GDM1 (cell line): ENCODE measurements at regions not wholly inside any gene's neighbourhood (a gene's known extent, or its start where the extent isn't known, plus 50 kb on each side); places are given as distances from the start of the nearest gene placed in this dataset.
"Not testable (repeated sequence)": the region's sequence is repeated elsewhere in the genome, so short reads cannot be mapped to it uniquely, and the experiment has no call there.

Experiments used
- DNase-seq: peaks from one replicate; lab custom pipeline; 2025; lab: John Stamatoyannopoulos, UW

DNA sequence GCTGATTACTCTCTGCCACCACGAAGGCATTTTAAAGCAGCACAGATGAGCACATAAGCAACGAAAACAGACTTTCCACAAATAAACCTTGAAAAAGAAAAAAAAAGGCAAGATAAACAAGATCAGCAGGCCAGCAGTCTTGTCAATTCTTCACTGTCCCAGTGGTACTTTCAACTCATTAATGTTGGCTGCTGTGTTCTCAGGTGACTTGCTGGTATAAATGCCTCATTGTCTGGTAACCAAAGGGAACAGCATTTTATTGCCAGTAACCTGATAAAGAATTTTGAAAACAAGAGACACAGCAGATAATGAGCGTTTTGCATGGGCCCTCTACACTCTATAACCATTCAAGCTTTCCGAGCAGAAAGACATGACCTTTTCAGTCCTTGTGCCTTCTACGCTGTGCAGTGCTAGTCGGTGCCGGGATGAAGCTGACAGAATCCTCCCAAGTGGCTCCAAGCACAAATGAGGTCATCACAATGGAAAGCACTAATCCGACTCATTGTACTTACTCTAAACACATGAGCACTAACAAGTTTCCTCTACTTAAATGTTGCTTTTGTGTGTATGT, 242.9 kb upstream of the FRG1 start:
- DNase-seq: not testable (repeated sequence)

DNA sequence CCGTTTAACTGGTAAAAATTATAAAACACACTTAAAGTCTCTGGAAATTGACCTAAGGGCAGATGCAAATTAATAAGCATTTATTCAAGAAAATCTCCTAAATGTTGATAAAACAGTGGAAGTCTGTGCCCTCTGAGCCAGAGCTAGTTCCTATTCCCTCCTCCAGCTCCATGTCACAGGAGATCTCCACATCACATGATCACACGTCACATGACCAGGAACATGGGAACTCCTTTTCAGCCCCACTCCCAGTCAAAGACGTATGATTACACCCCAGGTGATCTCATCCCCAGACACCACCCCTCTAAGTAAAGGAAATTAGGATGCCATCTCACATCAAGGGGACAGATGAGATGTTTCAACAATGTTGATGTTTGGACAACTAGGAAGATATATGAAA, 237.7 kb upstream of the FRG1 start:
- DNase-seq: not testable (repeated sequence)

DNA sequence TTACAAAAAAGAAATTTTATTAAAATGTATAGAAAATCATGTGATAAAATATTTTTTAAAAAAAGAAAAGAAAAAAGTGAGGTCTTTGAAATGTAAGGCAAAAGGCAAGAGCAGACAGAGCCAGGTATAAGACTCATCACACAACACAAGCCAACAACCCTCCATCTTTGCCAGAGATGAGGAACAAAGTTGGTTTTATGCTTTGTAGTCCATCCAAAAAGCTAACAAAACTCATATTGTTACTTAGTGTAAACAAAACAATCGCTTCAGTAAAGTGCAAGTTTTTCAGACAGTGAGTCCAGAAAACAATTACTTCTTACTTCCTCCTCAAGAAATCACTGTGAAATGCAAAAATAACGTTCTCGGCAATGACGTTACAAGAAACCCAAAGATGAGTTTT, 233.9 kb upstream of the FRG1 start:
- not testable (repeated sequence) for DNase-seq

DNA sequence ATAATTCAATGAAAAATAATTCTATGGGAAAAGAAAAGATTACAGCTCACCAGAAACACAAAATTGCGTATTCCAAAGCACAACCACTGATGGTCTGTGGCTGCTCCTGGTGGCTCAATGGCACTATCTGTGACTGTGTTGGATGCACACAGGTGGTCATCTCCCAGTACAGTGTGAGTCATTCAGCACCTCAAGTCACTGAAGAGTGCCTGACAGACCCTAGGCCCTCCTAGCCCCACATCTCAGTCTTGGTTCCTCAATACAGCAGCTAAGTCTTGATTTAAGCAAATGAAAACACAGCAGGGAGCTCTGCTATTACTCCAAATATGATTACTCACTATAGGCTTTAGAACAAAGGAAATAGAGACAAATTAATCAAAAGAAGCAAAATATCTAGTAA, 233.4 kb upstream of the FRG1 start:
- DNase-seq: not testable (repeated sequence)

DNA sequence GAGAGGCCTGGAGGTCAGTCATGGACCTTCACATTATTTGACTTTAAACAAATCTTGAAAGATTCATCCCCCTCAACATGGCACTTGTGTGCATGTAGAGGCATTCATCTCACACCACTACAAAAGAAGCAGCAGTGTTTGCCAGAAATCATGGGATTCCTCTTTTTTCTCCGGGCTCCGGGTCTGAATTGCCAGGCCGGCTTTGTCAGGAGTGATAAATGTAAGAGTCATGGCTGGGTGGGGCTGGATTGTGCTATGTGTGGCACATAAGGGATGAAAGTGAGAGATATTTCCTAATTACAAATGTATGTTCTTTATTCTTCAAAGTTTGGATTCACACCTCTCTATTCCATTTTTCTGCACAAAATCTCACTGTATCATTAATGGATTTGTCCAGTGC, 228.7 kb upstream of the FRG1 start:
- not testable (repeated sequence) for DNase-seq

DNA sequence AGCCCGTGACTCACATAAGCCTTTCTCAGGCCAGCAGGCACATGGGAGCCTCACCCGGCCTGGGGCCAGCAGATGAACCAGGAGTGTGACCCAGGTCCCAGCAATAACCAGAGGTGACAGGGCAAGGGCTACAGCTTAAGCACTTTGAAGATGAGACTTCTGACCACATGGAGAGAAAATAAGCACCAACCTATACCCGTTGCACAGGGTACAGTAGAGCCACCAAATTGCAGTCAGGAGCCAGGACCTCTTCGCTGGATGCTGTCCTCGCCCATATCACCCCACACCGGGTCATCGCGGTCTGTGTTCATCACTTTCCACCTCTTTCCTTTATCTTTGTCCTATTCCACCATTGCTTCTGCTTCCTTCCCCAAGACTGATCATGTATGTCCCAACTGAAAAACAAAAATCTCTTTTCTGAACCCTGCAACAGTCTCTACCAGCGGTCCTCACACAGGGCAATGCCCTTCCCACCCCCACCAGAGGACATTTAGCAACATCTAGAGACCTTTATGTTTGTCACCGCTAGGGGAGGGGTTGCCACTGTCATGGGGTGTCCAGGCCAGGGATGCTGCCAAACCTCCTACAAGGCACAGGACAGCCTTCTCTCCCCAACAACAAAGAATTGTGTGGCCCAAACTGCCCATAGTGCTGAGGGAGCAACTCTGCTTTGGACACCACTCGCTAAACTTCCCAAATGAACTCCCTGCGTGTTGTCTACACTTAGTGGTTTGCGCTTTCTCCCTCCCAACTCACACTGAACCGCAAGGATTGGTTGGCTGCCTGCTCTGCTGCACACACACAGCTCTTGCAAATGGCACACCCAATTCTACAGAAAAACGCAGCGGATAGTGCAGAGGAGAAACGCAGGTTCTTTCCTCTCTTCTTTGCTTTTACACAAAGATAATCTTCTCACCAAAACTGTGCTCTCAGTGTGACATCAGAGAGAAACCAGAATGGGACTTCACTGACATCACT, 219.4 kb upstream of the FRG1 start:
- DNase-seq: not testable (repeated sequence)

DNA sequence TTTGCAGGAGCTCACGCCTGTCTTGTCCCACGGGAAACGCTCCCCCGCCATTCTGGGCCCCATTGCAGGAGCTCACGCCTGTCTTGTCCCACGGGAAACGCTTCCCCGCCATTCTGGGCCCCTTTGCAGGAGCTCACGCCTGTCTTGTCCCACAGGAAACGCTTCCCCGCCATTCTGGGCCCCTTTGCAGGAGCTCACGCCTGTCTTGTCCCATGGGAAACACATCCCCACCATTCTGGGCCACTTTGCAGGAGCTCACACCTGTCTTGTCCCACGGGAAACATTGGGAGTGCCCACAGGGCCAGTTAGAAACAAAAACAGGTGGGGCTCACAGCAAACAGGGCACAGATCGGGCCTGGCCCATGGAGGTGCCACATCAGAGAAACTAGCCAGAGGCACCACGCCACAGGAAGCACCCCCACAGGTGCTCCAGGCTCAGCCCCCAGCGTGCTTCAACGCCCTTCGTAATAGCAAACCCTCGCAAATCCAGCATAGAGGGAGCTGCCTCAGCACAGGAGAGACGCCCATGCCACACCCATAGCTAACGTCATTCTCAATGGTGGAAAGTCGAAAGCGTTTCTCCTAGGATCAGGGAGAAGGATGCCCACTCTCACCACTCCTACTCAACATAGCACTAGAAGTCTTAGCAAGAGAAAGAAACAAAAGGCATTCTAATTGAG, 218.2 kb upstream of the FRG1 start:
- not testable (repeated sequence) for DNase-seq

DNA sequence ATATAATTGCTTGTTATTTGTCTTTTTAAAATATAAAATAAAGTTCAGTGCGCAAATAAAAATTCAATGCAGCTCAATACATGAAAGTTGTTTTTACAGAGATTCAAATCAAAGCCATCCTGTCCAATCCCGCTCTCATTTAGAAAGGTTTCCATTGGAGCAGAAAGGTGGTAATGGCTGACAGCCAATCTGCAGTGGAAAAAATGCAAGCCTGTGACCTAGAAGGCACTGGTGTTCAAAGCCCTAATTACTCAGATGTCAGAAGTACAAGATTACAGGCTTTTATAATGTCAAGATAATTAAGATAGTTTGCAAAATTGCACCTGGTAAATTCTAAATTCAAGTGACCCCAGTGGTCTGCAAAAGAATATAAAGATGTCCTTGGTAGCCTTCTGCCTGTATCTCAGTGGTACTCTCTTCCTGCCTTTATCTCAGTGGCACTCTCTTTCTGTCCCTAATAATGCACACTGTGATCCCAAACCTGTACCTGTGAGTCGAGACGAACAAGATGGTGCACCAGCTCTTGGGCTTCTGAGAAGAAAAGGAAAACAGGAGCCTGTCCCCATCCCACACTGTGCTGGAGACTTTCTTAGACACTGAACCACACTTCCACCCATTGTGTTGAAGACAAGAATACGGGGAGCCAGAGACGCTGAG, 212.6 kb upstream of the FRG1 start:
- DNase-seq: not testable (repeated sequence)

DNA sequence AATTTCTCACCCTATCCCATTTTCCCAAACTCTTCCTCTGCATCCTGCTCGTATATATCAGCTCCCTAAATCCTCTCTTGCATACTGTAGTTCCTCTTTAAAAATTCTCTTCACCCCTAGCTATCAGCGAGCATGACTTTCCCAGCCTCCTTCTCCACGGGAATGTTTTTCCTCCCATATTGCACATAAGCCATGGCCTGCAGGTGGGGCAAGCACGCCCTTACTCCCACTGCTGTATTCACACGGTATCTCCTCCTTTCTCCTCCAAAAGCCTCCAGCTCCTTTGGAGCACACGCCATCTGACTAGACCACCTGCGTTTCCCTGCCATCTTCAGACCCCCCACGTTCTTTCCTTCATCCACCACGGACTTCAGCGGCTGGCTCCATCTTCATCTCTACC, 208.7 kb upstream of the FRG1 start:
- DNase-seq: not testable (repeated sequence)

DNA sequence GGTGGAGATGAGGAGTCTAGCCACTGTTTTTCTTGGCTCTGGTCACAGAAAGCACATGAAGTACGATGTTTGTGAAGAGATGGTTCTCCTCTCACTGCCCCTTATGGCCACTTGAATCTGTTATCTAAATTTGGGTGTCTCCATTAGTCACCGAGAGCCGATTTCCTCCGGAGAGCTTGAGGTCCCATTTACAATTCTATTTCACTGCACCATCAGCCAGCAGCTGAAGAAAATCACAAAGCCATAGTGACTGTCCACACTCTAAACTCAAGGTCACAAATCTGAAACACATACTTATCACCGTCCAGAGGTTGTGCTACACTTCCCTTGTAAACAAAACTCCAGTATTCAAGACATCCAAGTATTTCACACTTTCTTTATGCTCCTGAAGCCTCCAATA, 207.2 kb upstream of the FRG1 start:
- not testable (repeated sequence) for DNase-seq

DNA sequence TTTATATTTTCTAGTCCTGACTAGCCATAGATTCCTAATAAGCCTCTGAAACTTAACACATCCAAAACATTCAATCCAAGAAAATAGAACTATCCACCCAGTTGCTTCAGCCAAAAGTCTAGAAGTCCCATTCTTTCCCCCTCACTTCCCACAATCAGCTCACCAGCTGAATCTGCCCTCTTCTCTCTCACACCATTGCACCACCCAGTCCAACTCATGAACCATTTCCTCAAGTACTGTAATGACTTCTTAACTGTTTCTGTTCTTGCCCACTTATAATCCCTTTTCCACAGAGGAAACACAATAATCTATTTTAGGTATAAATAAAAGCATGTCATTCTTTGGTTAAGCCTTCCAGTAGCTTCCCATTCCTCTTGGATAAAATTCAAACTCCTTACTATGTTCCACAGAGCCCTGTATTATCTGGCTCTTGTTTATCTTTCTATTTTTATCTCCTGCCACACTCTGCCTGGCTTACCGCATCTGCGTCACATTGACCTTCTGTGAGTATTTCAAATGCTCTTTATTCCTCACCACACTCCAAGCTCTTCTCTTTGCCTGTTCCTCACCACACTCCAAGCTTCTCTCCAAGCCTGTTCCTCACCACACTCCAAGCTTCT, 205.9 kb upstream of the FRG1 start:
- not testable (repeated sequence) for DNase-seq

DNA sequence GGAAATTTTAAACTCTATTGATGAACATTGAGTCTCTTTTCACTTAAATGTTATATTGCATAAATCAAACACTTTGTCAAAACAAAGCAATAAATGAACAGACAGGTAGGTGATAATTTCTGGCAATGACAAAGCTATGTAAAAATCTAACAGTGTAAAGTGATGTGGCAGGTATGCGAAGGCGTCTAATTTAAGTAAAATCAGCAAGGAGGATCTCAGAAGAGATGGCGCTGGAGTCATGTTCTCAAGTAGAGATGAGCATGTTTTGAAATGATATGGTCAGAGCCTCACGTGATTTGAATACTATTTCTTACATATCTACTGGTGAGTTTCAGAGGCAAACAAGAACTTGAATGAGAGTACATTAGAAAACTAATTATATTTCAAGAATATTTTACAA, 204.0 kb upstream of the FRG1 start:
- not testable (repeated sequence) for DNase-seq

DNA sequence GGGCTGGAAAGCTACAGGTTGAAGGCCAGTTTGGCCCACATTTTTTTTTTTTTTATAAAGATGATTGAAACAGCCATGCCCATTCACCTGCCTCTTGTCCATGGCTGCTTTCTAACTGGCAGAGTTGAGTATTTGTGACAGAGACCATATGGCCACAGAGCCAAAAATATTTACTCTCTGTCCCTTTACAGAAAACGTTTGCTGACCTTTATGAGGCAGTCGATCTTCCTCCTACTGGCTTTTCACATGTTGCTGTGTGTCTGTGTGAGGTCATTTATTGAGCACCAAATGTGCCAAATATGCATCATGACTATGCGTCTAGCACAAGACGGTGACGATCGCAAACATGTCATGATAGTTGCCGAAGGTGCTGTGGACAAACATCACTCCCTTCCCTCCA, 200.6 kb upstream of the FRG1 start:
- not testable (repeated sequence) for DNase-seq

DNA sequence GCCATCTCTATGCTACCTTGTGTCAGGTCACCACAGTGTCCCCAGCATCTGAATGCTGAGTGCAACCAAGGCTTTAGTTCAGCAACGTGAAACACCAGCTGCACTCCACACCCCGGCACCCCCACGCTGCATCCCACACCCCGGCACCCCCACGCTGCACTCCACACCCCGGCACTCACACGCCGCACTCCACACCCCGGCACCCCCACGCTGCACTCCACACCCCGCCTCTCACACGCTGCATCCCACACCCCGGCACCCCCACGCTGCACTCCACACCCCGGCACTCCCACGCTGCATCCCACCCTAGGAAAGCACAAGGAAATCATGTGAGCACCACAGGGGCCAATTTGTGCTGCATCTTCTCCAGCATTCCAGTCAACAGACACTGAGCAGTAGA, 199.8 kb upstream of the FRG1 start:
- DNase-seq: no peak

DNA sequence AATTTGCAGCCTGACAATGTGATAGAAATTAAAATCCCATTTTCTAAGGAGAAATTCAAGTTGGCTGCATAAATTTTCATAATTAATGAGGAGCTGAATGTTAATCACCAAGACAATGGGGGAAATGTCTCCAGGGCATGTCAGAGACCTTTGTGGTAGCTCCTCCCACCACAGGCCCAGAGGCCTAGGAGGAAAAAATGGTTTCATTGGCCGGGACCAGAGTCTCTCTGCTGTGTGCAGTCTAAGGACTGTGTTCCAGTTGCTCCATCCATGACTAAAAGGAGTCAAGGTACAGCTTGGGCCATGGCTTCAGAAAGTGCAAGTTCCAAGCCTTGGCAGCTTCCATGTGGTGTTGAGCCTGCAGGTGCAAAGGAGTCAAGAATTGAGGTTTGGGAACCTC, 187.6 kb upstream of the FRG1 start:
- not testable (repeated sequence) for DNase-seq

DNA sequence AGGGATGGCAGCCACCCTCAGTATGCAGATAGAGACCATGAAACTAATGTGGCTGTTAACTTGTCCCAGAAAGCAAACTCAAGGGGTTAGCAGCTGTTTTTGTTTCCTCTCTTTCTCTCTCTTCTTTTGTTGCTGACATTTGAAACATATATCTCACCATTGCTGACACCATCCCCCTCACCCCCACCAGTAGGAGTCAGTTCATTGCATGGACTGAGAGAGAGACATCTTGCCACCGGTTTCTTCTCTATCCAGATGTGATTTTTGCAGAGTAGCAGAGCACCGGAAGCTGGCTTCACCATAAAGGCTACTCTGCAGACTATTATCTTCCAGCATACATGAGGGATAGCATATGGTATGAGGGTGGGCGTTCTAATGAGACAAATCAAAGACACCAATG, 177.1 kb upstream of the FRG1 start:
- DNase-seq: no peak

DNA sequence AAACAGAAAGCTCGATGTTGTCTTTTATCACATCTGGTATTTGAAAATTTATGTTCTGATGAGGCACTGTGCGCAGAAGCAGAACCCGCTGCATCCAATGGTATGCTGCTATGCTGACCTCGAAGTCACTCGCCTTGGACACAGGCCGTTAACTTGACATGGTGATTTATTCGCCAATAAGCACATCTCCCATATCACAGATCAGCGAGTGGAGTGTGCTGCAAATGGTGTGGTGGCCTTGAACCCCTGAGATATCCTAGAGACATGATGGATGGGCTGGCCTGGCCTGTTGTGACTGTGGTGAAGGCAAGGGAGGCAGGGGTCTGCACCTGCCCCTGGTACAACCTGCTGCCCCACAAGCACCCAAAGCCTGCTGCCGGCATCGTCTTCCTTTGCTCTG, 175.4 kb upstream of the FRG1 start:
- DNase-seq: no peak

DNA sequence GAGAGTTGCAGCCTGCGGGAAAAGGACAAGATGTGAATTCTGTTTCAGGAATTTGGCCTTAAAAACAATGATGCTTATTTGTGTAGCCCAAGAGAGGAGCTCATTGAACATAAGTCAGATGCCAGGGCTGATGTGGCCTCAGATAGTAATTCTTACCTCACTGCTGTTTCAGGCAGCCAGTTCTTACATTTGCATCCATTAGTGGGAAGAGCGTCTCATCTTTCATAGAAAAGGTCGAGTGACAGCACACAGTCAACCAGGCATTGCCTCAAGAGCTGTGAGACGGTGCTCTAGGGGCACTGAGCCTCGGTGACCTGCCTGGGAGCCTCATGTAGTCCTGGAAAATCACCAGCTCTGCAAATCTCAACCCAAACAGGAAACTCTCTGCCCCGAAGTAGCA, 174.9 kb upstream of the FRG1 start:
- no peak for DNase-seq

DNA sequence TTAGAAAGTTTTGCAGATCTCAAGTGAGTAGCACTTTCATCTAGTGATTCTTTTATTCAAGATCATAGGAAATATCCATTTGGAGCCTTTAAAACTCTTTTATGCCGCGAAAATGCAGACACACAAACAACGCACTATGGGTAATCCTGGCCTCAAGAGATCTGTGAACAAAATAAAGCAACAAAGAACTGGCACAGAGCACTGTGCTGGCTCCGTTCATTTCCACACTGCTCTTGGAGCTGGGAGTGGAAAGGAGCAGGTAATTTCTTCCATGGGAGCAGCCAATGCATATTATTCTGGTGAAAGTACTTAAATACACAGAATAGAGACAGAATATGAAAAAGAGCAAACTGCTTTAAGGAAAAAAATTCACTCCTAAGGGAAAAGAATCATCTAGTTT, 172.7 kb upstream of the FRG1 start:
- no peak for DNase-seq

DNA sequence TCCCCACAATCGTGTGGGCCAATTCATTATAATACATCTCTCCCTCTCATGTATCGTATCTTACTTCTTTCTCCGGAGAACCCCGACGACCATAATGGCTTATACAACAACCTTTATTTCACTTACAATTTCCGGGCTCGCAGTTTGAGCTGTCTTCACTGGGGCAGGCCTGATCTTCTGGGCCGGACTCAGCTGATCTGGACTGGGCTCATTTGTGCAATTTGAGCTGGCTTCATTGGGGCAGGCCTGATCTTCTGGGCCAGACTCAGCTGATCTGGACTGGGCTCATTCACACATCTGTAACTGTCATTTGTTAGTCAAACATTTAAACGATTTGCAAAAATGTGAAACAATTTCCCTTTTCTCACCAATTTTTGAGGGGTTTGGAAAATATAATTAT, 171.5 kb upstream of the FRG1 start:
- DNase-seq: no peak

DNA sequence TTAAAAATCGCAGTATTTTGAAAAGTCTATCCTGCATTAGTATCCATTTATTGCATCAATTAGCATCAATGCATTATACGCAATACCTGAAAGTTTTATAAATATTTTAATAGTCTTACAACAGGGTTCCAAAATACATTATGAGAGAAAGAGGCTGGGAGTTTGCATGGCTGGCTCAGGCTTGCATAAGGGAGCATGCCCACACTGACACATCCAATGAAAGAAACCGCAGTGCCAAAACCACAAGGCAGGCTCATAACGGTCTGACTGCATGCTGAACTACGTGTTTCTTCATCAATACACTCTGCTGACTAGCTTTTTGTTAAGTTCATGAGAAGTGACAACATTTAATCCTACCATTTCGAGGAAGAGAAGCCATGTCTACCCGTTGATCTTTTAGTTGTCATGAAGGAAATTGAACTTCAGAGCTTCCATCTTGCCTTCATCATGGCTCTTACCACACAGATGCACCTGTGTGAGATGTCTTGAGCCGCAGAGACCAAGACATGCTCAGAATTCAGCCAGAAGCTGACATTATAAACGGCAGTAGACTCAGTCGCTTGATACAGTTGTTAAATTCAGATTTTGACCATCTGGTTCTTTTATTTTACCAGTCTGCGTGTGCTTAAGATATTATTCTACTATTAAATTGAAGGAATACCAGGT, 168.8 kb upstream of the FRG1 start:
- no peak for DNase-seq
